Progenitor cell of endocrine pancreas (in vitro differentiated cells): ENCODE measurements at regions not wholly inside any gene's neighbourhood (a gene's known extent, or its start where the extent isn't known, plus 50 kb on each side); places are given as distances from the start of the nearest gene placed in this dataset.

Experiments used
- DNase-seq: peaks from one replicate; pipeline ENCODE4 v3.0.0; 2021; ENCODE audit warnings: low spot score; ENCODE audit not compliant: unreplicated experiment
- H3K27ac Mint-ChIP-seq: 2 replicates; pipeline ENCODE4 v1.8.0; 2021; ENCODE audit warnings: mild to moderate bottlenecking, moderate library complexity, mixed read lengths
- H3K27me3 Mint-ChIP-seq: 2 replicates; pipeline ENCODE4 v1.8.0; 2021; ENCODE audit warnings: mixed read lengths
- H3K36me3 Mint-ChIP-seq: 2 replicates; pipeline ENCODE4 v1.8.0; 2022; ENCODE audit warnings: mixed read lengths; ENCODE audit not compliant: insufficient read depth
- H3K4me1 Mint-ChIP-seq: 2 replicates; pipeline ENCODE4 v1.8.0; 2021; ENCODE audit warnings: low read depth, mixed read lengths
- H3K4me3 Mint-ChIP-seq: 2 replicates; pipeline ENCODE4 v1.8.0; 2021; ENCODE audit warnings: low read depth, mild to moderate bottlenecking, moderate library complexity, mixed read lengths
- H3K9me3 Mint-ChIP-seq: 2 replicates; pipeline ENCODE4 v1.8.0; 2021; ENCODE audit warnings: low read depth, mixed read lengths
- CTCF ChIP-seq: fragments of 200-600 bp; sonication (generic); IDR thresholded peaks from one replicate; pipeline ENCODE4 v1.5.0; 2021; ENCODE audit warnings: antibody characterized with exemption, mild to moderate bottlenecking; ENCODE audit not compliant: unreplicated experiment

- H3K27ac Mint-ChIP-seq: no peak overlapping the region
- DNase-seq: no peak
- peaks cover 2% of the 10 kb centered on the region for H3K4me1 Mint-ChIP-seq
- no peak overlapping the region for H3K4me3 Mint-ChIP-seq
- H3K27me3 Mint-ChIP-seq: no peaks in the 10 kb centered on the region
- no peaks in the 10 kb centered on the region for H3K36me3 Mint-ChIP-seq
- no peak for TF ChIP-seq CTCF
- no peaks in the 10 kb centered on the region for H3K9me3 Mint-ChIP-seq
These were observed 143.7 kb upstream of the CCDC68 start for GRCh38 chr18:55102958-55103456.

GRCh38 chr18:55102501-55102900 is 143.2 kb upstream of the CCDC68 start:
- no peak overlapping the region for H3K27ac Mint-ChIP-seq
- DNase-seq: no peak
- H3K36me3 Mint-ChIP-seq: no peaks in the 10 kb centered on the region
- TF ChIP-seq CTCF: no peak
- H3K4me1 Mint-ChIP-seq: peaks cover 7% of the 10 kb centered on the region
- no peaks in the 10 kb centered on the region for H3K9me3 Mint-ChIP-seq
- H3K4me3 Mint-ChIP-seq: no peak overlapping the region
- H3K27me3 Mint-ChIP-seq: no peaks in the 10 kb centered on the region

- H3K4me3 Mint-ChIP-seq: no peak overlapping the region
- H3K4me1 Mint-ChIP-seq: peaks cover 10% of the 10 kb centered on the region
- no peak for TF ChIP-seq CTCF
- no peaks in the 10 kb centered on the region for H3K27me3 Mint-ChIP-seq
- DNase-seq: no peak
- no peaks in the 10 kb centered on the region for H3K9me3 Mint-ChIP-seq
- no peaks in the 10 kb centered on the region for H3K36me3 Mint-ChIP-seq
- H3K27ac Mint-ChIP-seq: no peak overlapping the region
These were observed 142.2 kb upstream of the CCDC68 start for GRCh38 chr18:55101458-55101824.

GRCh38 chr18:55100817-55101457 is 141.7 kb upstream of the CCDC68 start:
- no peak for TF ChIP-seq CTCF
- no peak overlapping the region for H3K4me3 Mint-ChIP-seq
- H3K9me3 Mint-ChIP-seq: no peaks in the 10 kb centered on the region
- DNase-seq: no peak
- no peaks in the 10 kb centered on the region for H3K27me3 Mint-ChIP-seq
- H3K36me3 Mint-ChIP-seq: no peaks in the 10 kb centered on the region
- peaks cover 10% of the 10 kb centered on the region for H3K4me1 Mint-ChIP-seq
- no peak overlapping the region for H3K27ac Mint-ChIP-seq

GRCh38 chr18:55097456-55098170 is 138.4 kb upstream of the CCDC68 start:
- DNase-seq: no peak
- TF ChIP-seq CTCF: no peak
- no peak overlapping the region for H3K4me3 Mint-ChIP-seq
- H3K4me1 Mint-ChIP-seq: peaks cover 12% of the 10 kb centered on the region
- H3K9me3 Mint-ChIP-seq: no peaks in the 10 kb centered on the region
- H3K27me3 Mint-ChIP-seq: peaks cover 2% of the 10 kb centered on the region
- H3K27ac Mint-ChIP-seq: no peak overlapping the region
- H3K36me3 Mint-ChIP-seq: no peaks in the 10 kb centered on the region
